Esophagus squamous epithelium (tissue), 4 donors: ENCODE measurements at regions not wholly inside any gene's neighbourhood (a gene's known extent, or its start where the extent isn't known, plus 50 kb on each side); places are given as distances from the start of the nearest gene placed in this dataset.

Experiments
- POLR2A ChIP-seq, 4 donors: fragments of 450-650 bp; IDR thresholded peaks; one replicate each; pipeline ENCODE4 v1.6.1; 2017; ENCODE audit warnings: antibody characterized with exemption in 4 of 4, mild to moderate bottlenecking in 4 of 4, moderate library complexity in 3 of 4
- TF ChIP-seq, protein P1 (sequence below), 6 experiments: fragments of 450-650 bp in 4 of 6; fragments of 200-600 bp in 2 of 6; sonication (generic) in 2 of 6; IDR thresholded peaks; one replicate each; pipeline ENCODE4 v1.5.1; 2016 to 2019; ENCODE audit warnings: antibody characterized with exemption in 6 of 6, mild to moderate bottlenecking in 4 of 6, moderate library complexity in 4 of 6

DNA sequence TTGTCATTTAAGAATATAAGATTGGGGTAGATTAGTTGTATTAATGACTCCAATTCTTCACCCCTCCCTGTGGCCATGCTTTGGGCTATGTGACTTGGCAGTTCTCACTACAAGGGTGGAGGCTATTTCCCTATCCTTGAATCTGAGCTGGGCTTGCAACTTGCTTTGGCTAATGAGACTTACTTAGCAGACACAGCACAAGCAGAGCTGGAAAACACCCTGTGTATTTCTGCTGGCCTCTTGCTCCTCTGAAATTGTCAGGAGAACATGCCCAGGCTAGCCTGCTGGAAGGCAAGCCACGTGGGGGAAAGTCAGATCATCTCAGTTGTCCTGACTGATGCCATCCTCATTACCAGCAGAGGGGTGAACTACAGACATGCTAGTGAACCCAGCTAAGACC is 126.5 kb upstream of the HDGFL1 start:
- TF ChIP-seq, protein P1, sequence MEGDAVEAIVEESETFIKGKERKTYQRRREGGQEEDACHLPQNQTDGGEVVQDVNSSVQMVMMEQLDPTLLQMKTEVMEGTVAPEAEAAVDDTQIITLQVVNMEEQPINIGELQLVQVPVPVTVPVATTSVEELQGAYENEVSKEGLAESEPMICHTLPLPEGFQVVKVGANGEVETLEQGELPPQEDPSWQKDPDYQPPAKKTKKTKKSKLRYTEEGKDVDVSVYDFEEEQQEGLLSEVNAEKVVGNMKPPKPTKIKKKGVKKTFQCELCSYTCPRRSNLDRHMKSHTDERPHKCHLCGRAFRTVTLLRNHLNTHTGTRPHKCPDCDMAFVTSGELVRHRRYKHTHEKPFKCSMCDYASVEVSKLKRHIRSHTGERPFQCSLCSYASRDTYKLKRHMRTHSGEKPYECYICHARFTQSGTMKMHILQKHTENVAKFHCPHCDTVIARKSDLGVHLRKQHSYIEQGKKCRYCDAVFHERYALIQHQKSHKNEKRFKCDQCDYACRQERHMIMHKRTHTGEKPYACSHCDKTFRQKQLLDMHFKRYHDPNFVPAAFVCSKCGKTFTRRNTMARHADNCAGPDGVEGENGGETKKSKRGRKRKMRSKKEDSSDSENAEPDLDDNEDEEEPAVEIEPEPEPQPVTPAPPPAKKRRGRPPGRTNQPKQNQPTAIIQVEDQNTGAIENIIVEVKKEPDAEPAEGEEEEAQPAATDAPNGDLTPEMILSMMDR (IDR thresholded peaks at IDR 0.05), result no peak
- no peak for TF ChIP-seq POLR2A (IDR thresholded peaks at IDR 0.05)
